Osteoblast (primary cell): ENCODE measurements at regions not wholly inside any gene's neighbourhood (a gene's known extent, or its start where the extent isn't known, plus 50 kb on each side); places are given as distances from the start of the nearest gene placed in this dataset.
A peak's percentile ranks its signal among the peaks of the same experiment; 100 is the strongest.

Experiments
- DNase-seq: peaks from one replicate; pipeline ENCODE4 v3.0.0; 2011; ENCODE audit warnings: low spot score, mixed read lengths; ENCODE audit not compliant: insufficient read length; ENCODE audit errors: missing footprints
- H2AFZ ChIP-seq: 2 replicates; pipeline ENCODE4 v1.6.0; 2011; ENCODE audit warnings: mild to moderate bottlenecking, low read length
- H3K27ac ChIP-seq: 2 replicates; pipeline ENCODE4 v1.5.1; 2011; ENCODE audit warnings: mild to moderate bottlenecking, low read depth, low read length, moderate library complexity
- H3K27me3 ChIP-seq: 2 replicates; pipeline ENCODE4 v1.6.0; 2012; ENCODE audit warnings: mild to moderate bottlenecking, control low read depth, inconsistent platforms, low read length, moderate library complexity; ENCODE audit not compliant: insufficient read depth
- H3K36me3 ChIP-seq: 2 replicates; pipeline ENCODE4 v1.5.1; 2011; ENCODE audit warnings: mild to moderate bottlenecking, low read length, control low read depth, moderate library complexity; ENCODE audit not compliant: insufficient read depth
- H3K4me1 ChIP-seq: 2 replicates; pipeline ENCODE4 v1.5.1; 2011; ENCODE audit warnings: mild to moderate bottlenecking, low read length, control low read depth, moderate library complexity; ENCODE audit not compliant: insufficient read depth
- H3K4me2 ChIP-seq: 2 replicates; pipeline ENCODE4 v1.6.0; 2011; ENCODE audit warnings: mild to moderate bottlenecking, low read length; ENCODE audit not compliant: insufficient read depth
- H3K4me3 ChIP-seq: fragments of 200-600 bp; sonication (generic); 3 replicates; pipeline ENCODE4 v1.5.1; 2012; ENCODE audit warnings: mild to moderate bottlenecking, low read length, inconsistent platforms; ENCODE audit not compliant: insufficient read depth
- H3K79me2 ChIP-seq: 2 replicates; pipeline ENCODE4 v1.6.0; 2012; ENCODE audit warnings: mild to moderate bottlenecking, low read length, control low read depth, inconsistent platforms; ENCODE audit not compliant: insufficient read depth
- H3K9me3 ChIP-seq: 2 replicates; pipeline ENCODE4 v1.5.1; 2011; ENCODE audit warnings: low read depth, low read length, control low read depth
- H4K20me1 ChIP-seq: 2 replicates; pipeline ENCODE4 v1.6.0; 2012; ENCODE audit warnings: mild to moderate bottlenecking, low read length, control low read depth; ENCODE audit not compliant: insufficient read depth
- CTCF ChIP-seq: IDR thresholded peaks from 2 replicates; pipeline ENCODE4 v1.5.1; 2011; ENCODE audit warnings: mild to moderate bottlenecking, low read depth, low read length, moderate library complexity; ENCODE audit errors: extremely low read depth

- Histone ChIP-seq H3K27me3 (peaks cover 18% of the 10 kb centered on the region), H3K9me3 (no peaks in the 10 kb centered on the region), H3K27ac (no peak overlapping the region), H3K4me1 (no peaks in the 10 kb centered on the region), H2AFZ (peak overlapping the region; percentile 66), H3K79me2 (no peaks in the 10 kb centered on the region), H3K4me3 (no peak overlapping the region), H4K20me1 (no peaks in the 10 kb centered on the region), H3K36me3 (no peaks in the 10 kb centered on the region), H3K4me2 (no peak overlapping the region)
- DNase-seq: no peak
- no peak for TF ChIP-seq CTCF
Measured at GRCh38 chr5:38641003-38641402, 84.6 kb upstream of the LIFR start.

GRCh38 chr5:38642189-38642911 is 85.9 kb upstream of the LIFR start:
- Histone ChIP-seq H3K79me2 (no peaks in the 10 kb centered on the region), H3K4me3 (no peak overlapping the region), H3K4me1 (no peaks in the 10 kb centered on the region), H3K27me3 (peaks cover 25% of the 10 kb centered on the region), H3K27ac (no peak overlapping the region), H4K20me1 (no peaks in the 10 kb centered on the region), H2AFZ (no peak overlapping the region), H3K36me3 (no peaks in the 10 kb centered on the region), H3K4me2 (no peak overlapping the region), H3K9me3 (no peaks in the 10 kb centered on the region)
- TF ChIP-seq CTCF: no peak
- DNase-seq: no peak

- peaks cover 25% of the 10 kb centered on the region for H3K27me3 ChIP-seq
- no peaks in the 10 kb centered on the region for H3K4me1 ChIP-seq
- no peaks in the 10 kb centered on the region for H4K20me1 ChIP-seq
- no peaks in the 10 kb centered on the region for H3K79me2 ChIP-seq
- H3K36me3 ChIP-seq: no peaks in the 10 kb centered on the region
- DNase-seq: no peak
- no peak overlapping the region for H2AFZ ChIP-seq
- TF ChIP-seq CTCF: no peak
- no peaks in the 10 kb centered on the region for H3K9me3 ChIP-seq
- no peak overlapping the region for H3K4me3 ChIP-seq
- H3K4me2 ChIP-seq: no peak overlapping the region
- H3K27ac ChIP-seq: no peak overlapping the region
Measured at GRCh38 chr5:38643616-38644015, 87.2 kb upstream of the LIFR start.

- H3K27ac ChIP-seq: no peak overlapping the region
- H3K4me2 ChIP-seq: no peak overlapping the region
- no peaks in the 10 kb centered on the region for H3K4me1 ChIP-seq
- H3K36me3 ChIP-seq: no peaks in the 10 kb centered on the region
- DNase-seq: no peak
- no peak overlapping the region for H3K4me3 ChIP-seq
- peaks cover 13% of the 10 kb centered on the region for H3K27me3 ChIP-seq
- H4K20me1 ChIP-seq: no peaks in the 10 kb centered on the region
- H2AFZ ChIP-seq: no peak overlapping the region
- TF ChIP-seq CTCF: no peak
- H3K9me3 ChIP-seq: no peaks in the 10 kb centered on the region
- no peaks in the 10 kb centered on the region for H3K79me2 ChIP-seq
Measured at GRCh38 chr5:38645508-38645907, 89.1 kb upstream of the LIFR start.
